ENCODE measurements at regions not wholly inside any gene's neighbourhood (a gene's known extent, or its start where the extent isn't known, plus 50 kb on each side); places are given as distances from the start of the nearest gene placed in this dataset.

- 12 to 16% (median 15%) methylated on average over 4 of the region's 4 CpGs for WGBS, 3 donors
These were observed 280.8 kb upstream of the DPYD start for GRCh38 chr1:98201666-98202081.

GRCh38 chr1:98197356-98197755 lies 276.5 kb upstream of the DPYD start:
- Histone ChIP-seq H3K36me3 (no peaks in the 10 kb centered on the region), H3K9me3 (no peaks in the 10 kb centered on the region), H3K4me3 (no peak overlapping the region), H3K27me3 (no peaks in the 10 kb centered on the region), H3K27ac (no peak overlapping the region), H3K4me1 (ENCODE audit: insufficient read depth) (no peaks in the 10 kb centered on the region)
- DNase-seq, result no peak
- intact Hi-C loops (cut with DNase I), result no loop called here
- TF ChIP-seq CTCF (IDR thresholded peaks at IDR 0.05) (no peak), EP300 (IDR thresholded peaks at IDR 0.05) (no peak), POLR2A (IDR thresholded peaks at IDR 0.05) (no peak)
- WGBS, 3 donors, result 69 to 78% (median 73%) methylated on average over 3 of the region's 3 CpGs

More at GRCh38 chr1:98201666-98202081, 280.8 kb upstream of the DPYD start:
- no peak for DNase-seq
- TF ChIP-seq CTCF (IDR thresholded peaks at IDR 0.05) (no peak), POLR2A (IDR thresholded peaks at IDR 0.05) (no peak), EP300 (IDR thresholded peaks at IDR 0.05) (no peak)
- no peaks in the 10 kb centered on the region for H3K9me3 ChIP-seq
- H3K27me3 ChIP-seq, result no peaks in the 10 kb centered on the region
- intact Hi-C loops (cut with DNase I), result no loop called here
- H3K27ac ChIP-seq, result no peak overlapping the region
- no peaks in the 10 kb centered on the region for H3K36me3 ChIP-seq
- H3K4me1 ChIP-seq (ENCODE audit: insufficient read depth), result no peaks in the 10 kb centered on the region
- H3K4me3 ChIP-seq, result no peak overlapping the region

- DNase-seq, result no peak
- H3K4me1 ChIP-seq (ENCODE audit: insufficient read depth), result no peaks in the 10 kb centered on the region
- 93 to 95% (median 93%) methylated on average over 2 of the region's 2 CpGs for WGBS, 3 donors
- H3K27ac ChIP-seq, result no peak overlapping the region
- intact Hi-C loops (cut with DNase I), result no loop called here
- no peaks in the 10 kb centered on the region for H3K9me3 ChIP-seq
- no peaks in the 10 kb centered on the region for H3K36me3 ChIP-seq
- no peak for TF ChIP-seq CTCF (IDR thresholded peaks at IDR 0.05)
- TF ChIP-seq POLR2A (IDR thresholded peaks at IDR 0.05), result no peak
- no peak for TF ChIP-seq EP300 (IDR thresholded peaks at IDR 0.05)
- no peak overlapping the region for H3K4me3 ChIP-seq
- no peaks in the 10 kb centered on the region for H3K27me3 ChIP-seq
These were observed 275.2 kb upstream of the DPYD start for GRCh38 chr1:98196012-98196411.

- intact Hi-C loops (cut with DNase I), result no loop called here
- no peak for DNase-seq
- WGBS, 3 donors, result 72 to 79% (median 74%) methylated on average over 1 of the region's 1 CpG
- TF ChIP-seq CTCF (IDR thresholded peaks at IDR 0.05), result no peak
- no peak for TF ChIP-seq POLR2A (IDR thresholded peaks at IDR 0.05)
- TF ChIP-seq EP300 (IDR thresholded peaks at IDR 0.05), result no peak
- Histone ChIP-seq H3K4me3 (no peak overlapping the region), H3K9me3 (no peaks in the 10 kb centered on the region), H3K36me3 (no peaks in the 10 kb centered on the region), H3K27ac (no peak overlapping the region), H3K27me3 (no peaks in the 10 kb centered on the region), H3K4me1 (ENCODE audit: insufficient read depth) (no peaks in the 10 kb centered on the region)
These were observed 267.9 kb upstream of the DPYD start for GRCh38 chr1:98188774-98189173.

- DNase-seq, result no peak
- intact Hi-C loops (cut with DNase I), result no loop called here
- Histone ChIP-seq H3K9me3 (no peaks in the 10 kb centered on the region), H3K27me3 (no peaks in the 10 kb centered on the region), H3K36me3 (no peaks in the 10 kb centered on the region), H3K4me1 (ENCODE audit: insufficient read depth) (no peaks in the 10 kb centered on the region), H3K4me3 (no peak overlapping the region), H3K27ac (no peak overlapping the region)
- no peak for TF ChIP-seq POLR2A (IDR thresholded peaks at IDR 0.05)
- TF ChIP-seq CTCF (IDR thresholded peaks at IDR 0.05), result no peak
- no peak for TF ChIP-seq EP300 (IDR thresholded peaks at IDR 0.05)
- 72 to 75% (median 72%) methylated on average over 2 of the region's 2 CpGs for WGBS, 3 donors
These were observed 264.0 kb upstream of the DPYD start for GRCh38 chr1:98184856-98185255.

Data from ovary (tissue), 7 donors.